DND-41 (cell line): ENCODE measurements at regions not wholly inside any gene's neighbourhood (a gene's known extent, or its start where the extent isn't known, plus 50 kb on each side); places are given as distances from the start of the nearest gene placed in this dataset.

Experiments used
- CTCF ChIP-seq: IDR thresholded peaks from 2 replicates; pipeline ENCODE4 v1.5.1; 2012; ENCODE audit warnings: borderline replicate concordance, low read length, moderate library complexity, mild to moderate bottlenecking; ENCODE audit not compliant: poor library complexity, severe bottlenecking; ENCODE audit errors: extremely low read depth
- EZH2 ChIP-seq: IDR thresholded peaks from 3 replicates; pipeline ENCODE4 v1.6.1; 2012; ENCODE audit warnings: borderline replicate concordance, low read depth, mild to moderate bottlenecking, moderate library complexity, low read length, inconsistent platforms; ENCODE audit not compliant: severe bottlenecking

- TF ChIP-seq CTCF, result no peak
- no peak for TF ChIP-seq EZH2
Observed at GRCh38 chr12:59839514-59839913, 243.7 kb downstream of the SLC16A7 start.
